HG03175 (cell line): ENCODE measurements at regions not wholly inside any gene's neighbourhood (a gene's known extent, or its start where the extent isn't known, plus 50 kb on each side); places are given as distances from the start of the nearest gene placed in this dataset.

ENCODE experiments used
- ATAC-seq: cut with Tn5 transposase; IDR thresholded peaks from one replicate; pipeline ENCODE4 v1.9.1; 2021; ENCODE audit warnings: mild to moderate bottlenecking, moderate library complexity; ENCODE audit not compliant: unreplicated experiment

DNA sequence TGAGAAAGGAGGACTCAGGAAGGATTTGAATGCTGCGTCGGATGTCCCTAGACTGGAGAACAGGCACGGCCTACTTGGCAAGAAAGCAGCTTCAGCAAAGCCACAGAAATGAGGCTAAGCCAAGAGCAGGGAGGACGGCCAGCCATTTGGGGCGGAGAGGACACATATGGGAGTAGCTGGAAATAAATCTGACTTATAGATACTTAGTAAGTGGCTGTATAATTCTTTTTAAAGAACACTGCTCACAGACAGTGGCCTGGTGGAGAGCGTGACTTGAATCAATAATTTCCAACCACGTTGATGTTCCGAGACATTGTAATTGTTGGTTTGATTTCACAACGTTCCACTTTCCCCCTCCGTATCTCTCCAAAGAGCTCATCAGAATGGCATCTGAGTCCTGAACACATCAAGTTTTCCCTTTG, 67.7 kb upstream of the JCAD start:
- ATAC-seq = no peak

DNA sequence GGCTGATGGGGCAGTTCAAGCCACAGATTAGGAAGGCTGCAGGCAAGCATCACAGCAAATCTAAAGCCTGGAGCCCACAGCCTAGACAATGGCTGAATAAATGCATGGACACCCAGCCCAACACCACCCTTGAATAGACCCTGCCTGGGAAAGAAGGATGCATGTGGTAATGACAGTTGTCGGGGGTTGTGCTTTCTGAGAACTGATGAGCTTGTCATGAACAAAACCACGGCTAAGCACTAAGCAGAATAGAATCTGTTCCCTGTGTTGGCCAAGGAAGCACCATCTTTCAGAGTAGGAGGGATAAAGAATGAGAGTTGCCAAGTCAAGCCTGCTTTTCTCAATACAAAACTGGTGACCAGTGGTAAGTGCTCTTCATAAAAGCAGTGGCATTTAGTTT, 66.1 kb upstream of the JCAD start:
- ATAC-seq = no peak

DNA sequence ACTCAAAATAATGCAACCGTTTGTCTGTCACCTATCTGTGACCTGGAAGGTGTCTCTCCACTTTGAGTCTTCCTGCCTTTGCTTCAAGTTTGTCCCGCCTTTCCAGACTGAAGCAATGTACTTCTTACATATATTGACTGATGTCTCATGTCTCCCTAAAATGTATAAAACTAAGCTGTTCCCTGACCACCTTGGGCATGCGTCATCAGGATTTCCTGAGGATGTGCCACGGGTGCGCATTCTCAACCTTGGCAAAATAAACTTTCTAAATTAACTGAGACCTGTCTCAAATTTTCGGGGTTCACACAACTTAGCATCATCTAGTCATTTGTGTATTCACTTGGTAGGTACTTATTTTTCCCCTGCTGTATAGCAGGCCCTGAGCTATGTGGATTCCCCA, 65.3 kb upstream of the JCAD start:
- ATAC-seq = no peak

DNA sequence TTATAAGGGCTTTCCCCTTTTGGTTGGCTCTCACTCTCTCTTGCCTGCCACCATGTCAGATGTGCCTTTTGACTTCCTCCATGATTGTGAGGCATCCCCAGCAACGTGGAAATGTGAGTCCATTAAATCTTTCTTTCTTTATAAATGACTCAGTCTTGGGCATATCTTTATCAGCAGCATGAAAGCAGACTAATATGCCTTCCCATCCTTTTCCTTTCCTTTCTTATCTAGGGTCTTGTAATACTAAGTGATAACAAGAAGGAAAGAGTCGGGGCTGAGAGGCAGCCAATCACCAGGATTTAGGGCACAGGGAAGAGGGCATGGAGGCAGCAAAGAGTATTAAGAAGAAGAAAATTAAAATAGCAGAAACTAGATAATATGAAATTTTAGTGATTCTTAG, 62.0 kb upstream of the JCAD start:
- no peak for ATAC-seq

- ATAC-seq = no peak
These were observed 59.2 kb upstream of the JCAD start for GRCh38 chr10:30118590-30118989.

DNA sequence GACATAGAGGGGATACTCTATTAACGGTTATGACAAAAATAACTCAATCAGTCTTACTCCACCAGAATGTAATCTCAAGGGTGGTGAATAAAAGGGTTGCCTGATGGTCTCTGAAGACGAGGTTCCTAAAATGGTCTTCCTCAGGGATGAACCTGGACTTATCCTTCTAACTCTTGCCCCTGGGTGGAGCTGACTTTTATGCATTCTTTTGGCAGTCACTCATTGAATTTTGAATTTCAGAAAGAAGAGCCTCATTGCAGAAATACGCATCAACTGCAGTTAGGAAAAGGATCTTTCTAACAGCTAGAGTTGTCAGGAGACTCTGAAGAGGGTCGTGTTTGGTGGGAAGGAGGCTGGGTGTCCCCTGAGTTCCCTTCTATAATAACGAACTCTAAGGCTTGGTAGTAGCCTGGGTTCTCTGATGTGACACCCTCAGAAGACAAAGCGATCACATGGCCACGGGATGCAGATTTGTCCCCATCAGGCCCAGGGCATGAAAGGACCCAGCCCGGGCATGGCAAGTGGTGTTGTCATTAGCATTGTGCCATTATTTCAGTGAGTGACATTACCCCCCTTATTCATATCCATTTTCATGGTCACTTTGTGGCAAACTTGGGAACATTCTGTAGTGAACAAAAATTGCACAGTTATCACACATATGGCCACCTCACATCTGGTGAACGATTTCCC, 58.6 kb upstream of the JCAD start:
- no peak for ATAC-seq

GRCh38 chr10:30116041-30116491, 56.7 kb upstream of the JCAD start:
- no peak for ATAC-seq

DNA sequence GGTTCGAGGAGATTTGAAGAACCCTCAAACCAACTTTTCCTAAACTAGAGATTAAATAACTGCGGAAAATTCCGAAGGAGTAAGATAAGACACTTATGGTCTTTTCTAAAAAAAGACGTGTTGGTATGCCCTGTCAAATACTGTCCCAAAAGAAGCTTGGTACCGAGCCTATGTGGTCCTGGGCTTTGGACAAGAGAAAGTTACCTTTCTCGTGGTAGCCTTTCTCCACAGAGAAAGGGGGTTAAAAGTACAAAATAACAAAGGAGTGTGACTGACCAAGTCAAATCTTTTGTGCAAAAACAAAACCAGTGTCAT, 56.2 kb upstream of the JCAD start:
- no peak for ATAC-seq

DNA sequence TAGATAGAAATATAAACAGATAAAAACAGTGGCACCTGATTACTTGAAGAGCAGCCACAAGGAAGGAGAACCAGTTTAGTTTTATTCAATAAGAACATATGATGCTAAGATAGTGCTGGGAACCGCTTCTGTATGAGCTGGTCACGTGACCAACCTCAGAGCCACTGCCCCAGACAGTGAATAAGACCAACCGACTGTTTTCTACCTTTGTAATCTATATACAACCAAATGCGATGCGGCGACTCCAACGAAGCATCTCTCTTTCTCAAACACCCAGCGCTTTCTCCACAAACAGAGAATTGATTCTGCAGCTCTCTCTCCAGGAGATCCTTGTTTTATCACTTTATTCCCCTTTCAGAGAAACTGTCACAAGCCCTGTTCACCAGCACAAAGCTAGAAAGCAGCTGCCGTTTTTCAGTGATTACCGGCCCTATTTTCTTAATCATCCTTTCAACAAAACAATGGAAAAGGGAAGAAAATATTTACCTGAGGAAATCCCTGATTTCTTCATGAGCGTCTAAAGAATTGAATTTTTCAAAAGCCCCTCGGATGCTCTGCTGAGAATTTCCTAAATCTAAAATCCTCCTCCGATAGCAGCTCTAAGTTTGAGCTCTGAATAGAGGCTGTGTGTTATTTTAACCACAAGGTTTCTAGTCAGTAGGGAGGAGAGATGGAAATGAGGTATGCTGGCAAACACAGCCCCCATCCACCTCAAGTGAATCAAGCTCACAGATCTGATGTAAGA, 55.7 kb upstream of the JCAD start:
- ATAC-seq = no peak

- ATAC-seq = no peak
These were observed 55.0 kb upstream of the JCAD start for GRCh38 chr10:30114401-30114800.

DNA sequence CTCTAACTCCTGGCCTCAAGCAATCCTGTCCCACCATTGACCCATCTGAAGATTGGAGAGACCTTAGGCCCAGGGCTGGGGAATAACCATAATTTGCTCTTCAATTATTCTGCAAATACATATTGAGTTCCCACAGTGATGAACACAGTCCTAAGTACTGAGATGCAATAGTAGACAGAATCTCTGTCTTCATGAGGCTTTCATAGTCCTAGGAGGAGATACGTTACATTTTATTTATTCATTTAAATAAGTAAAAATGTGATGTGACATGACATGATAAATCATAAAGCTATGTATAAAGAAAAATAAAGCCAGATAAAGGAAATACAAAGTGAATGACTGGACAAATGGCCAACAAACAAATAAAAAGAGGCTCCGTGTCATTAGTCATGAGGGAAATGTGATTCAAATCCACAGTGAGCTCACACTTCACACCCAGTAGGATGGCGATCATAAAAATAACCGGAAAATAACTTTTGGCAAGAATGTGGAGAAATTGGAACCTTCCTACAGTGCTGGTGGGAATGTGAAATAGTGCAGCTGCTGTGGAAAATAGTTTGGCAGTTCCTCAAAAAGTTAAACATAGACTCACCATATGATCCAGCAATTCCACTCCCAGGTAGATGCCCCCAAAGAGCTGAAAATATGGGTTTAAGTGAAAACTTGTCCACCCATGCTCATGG, 52.1 kb upstream of the JCAD start:
- ATAC-seq = no peak
